Right renal cortex interstitium (tissue), 3 donors: ENCODE measurements at regions not wholly inside any gene's neighbourhood (a gene's known extent, or its start where the extent isn't known, plus 50 kb on each side); places are given as distances from the start of the nearest gene placed in this dataset.
"Not testable (repeated sequence)": the region's sequence is repeated elsewhere in the genome, so short reads cannot be mapped to it uniquely, and the experiment has no call there.

ENCODE experiments used
- DNase-seq, 3 donors: peaks; one replicate each; pipeline ENCODE4 v3.0.0-alpha.2; 2013; ENCODE audit warnings: low read depth in 3 of 3, low spot score in 2 of 3

DNA sequence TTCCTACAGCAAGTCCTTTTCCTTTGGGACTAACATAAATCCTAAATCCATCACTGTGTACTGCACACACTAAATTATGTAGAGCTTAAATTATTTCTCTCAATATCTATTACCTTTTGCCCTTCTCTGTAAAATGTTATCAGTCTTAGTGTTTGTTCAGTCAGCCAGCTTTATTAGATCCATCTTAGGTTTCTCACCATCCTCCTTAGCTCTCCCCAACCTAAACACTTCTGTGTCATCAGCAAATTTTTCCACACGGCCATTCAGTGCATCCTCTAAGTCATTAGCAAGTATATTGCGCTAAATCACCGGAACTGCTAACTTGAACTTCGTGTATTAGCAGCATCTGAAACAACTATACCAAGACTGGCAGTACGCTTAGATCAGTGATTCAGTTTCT is 142.1 kb upstream of the ZNF438 start:
- no peak for DNase-seq

DNA sequence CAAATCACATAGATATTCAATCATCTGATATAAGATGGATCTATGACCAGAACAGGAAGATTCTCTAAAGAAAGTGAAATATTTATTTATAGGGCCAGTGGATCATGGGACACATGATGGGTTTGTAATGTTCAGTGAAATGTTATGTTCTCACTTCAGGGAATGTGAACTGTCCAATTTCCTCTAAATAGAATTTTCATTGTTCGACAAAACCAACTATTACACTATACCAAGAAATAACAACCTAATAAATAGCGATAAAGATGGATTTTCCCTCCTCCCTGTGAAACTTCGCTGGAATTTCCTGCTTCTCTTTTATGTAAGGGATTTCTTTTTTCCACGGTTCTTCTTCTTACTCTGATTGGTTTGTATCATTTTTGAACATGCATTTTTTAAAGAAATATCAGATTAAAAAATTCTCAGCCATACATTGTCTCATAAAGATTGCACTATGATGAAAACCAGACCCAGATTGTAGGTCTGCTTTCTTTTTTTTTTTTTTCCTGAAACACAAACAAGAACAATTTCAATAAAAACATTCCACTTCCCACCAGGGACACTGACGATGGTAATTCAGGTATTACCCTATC is 139.8 kb upstream of the ZEB1 start:
- no peak for DNase-seq

DNA sequence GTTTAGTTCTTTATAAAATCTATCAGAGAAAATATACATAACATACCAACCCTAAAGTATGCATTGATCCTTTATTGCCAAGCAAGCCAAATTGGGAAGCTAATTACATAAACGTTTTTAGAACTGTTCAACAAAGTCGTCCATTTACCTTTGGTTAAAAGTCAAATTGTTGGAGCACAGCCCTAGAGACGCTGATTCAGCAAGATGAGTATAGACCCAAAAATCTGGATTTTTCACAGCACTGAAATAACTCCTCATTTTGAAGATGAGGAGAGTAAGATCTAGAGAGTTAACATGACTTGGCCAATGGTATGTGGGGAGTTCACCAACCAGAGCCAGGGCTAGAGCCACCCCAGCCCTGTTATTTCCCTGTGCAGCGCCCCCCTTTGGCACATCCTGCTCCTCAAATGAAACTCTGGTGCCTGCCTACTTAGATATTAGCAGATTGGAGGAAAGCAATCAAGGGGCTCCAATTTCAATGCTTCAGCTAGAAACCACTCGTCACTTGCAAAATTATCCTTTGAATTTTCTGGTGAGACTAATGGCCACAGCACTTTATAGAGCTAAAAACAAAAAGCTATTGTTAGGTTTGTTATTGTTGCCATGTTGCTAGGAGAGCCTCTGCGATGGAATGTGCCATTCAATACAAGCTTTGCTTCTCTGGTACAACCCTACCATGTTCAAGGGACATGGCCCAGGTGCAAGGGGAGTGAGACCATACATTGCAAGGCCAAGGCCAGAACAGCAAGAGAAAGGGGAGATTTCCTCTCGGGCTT is 132.6 kb upstream of the ZEB1 start:
- peak in 1 of 3 donors; percentile 8 for DNase-seq

DNA sequence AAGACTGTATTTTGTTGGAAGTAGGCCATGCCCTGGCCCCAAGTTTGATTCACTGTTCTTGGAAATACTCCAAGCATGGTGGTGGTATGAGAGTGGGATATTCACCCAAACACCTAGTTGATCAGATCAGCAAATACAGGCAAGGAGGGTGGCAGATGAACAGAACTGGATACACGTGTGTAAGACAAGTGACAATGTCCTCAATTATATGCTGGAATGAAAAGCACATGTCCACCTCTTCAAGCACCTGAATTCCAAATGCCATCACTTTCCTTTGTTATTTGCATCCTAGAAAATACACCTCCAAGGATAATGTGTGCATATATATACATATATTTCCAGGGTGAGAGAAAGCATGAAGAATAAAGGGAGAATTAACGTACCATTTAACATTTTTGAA is 131.8 kb upstream of the ZEB1 start:
- DNase-seq = no peak

DNA sequence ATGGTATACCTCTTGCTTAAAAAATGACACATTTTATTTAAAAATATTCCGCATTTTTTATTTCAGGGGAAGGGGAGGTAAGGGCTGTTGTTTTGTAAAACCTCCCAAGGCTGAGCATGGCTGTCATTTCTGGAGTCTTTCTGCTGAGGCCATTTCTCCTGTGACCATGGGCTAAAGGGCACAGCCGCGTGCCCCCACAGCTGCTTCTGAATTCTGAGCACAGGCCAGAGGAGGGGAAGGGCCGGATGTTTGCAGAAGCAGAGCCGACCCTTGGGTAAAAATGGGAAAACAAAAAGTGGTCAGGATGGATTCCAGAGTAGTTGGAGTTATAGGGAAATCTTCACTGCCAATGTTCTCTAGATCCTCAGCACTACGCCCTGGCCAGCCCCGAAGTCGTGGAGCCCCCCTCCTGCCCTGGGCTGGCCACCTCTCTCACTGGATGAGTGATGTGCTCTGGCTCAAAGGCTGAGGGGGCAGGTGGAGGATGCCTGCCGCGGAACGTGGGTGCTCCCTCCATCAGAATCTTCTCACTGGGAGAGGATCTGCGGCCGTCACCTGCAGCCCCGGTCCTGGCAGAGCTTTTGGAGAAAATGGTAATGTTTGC is 131.3 kb upstream of the ZEB1 start:
- DNase-seq = no peak

DNA sequence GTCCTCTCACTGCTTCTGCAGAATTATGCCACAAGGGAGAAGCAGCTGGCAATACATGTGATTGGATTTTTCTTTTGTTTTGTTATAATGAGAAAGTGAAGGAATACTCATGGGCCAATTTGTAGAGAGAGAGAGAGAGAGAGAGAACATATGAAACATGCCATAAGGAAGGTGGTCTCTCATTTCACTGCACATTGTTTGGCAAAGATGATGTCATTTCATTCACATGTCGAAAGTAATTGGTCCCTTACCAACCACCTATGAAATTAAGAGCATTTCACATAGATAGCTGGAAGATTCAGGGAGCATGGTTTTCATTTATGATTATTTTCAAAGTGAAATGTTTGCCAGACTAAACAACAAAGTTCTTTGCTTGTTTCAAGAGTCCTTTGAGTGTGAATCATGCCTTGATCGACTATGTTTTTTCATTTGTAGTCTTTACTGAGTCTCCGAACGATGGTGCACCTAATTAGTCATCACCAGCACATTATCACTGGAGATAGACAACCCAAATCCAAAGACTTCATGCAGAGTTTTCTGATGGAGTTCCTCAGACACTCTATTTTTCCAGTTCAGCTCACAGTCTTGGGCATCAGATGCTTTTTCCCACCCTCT is 130.1 kb upstream of the ZEB1 start:
- no peak for DNase-seq

DNA sequence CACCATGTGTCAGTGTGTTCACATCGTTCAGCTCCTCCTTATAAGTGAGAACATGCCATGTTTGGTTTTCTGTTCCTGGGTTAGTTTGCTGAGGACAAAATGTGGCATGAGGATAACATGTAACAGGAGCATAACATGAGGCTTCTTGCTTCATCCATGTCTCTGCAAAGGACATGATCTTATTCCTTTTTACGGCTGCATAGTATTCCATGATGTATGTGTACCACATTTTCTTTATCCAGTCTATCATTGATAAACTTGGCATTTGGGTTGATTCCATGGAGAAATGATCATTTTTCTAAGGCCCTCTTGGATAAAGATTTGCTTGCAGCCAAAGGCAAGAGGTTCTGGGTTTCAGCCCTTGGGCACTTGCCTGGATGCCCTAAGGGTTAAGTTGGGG is 128.5 kb upstream of the ZEB1 start:
- no peak for DNase-seq

DNA sequence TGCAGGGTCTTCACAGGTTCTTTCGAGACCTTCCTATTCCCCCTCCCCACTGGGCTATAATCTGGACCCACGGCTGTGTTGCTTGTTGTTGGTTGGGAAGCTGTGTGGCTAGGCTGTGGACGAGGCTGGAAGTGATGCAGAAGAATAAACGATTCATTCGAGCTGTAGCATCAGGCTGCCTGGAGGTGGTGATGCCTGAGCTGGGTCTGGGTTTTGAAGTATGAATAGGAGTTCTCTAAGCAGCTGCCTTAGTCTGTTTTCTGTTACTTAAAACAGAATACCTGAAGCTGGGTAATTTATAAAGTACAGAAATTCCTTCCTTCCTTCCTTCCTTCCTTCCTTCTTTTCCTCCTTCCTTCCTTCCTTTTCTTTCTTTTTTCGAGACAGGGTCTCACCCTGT is 126.5 kb upstream of the ZEB1 start:
- DNase-seq = no peak

DNA sequence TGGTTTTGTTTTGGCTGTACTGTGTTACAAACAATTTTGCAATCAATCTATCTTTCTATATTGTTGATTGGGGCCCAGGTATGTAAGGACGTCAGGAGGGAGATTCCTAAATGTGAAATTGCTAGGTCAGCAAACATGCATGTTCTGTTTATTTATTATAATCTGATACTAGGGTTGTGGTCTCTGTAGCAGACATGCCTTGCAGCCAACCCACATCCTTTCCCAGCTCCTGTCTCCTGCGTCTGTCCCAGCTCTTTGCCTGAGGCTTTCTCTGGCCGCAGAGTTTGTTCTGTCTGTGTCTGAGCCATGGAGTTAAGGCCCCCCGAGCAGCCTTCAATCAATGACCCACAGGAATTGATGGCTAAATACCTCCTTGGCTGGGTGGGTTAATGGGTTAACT is 124.0 kb upstream of the ZEB1 start:
- DNase-seq = no peak

DNA sequence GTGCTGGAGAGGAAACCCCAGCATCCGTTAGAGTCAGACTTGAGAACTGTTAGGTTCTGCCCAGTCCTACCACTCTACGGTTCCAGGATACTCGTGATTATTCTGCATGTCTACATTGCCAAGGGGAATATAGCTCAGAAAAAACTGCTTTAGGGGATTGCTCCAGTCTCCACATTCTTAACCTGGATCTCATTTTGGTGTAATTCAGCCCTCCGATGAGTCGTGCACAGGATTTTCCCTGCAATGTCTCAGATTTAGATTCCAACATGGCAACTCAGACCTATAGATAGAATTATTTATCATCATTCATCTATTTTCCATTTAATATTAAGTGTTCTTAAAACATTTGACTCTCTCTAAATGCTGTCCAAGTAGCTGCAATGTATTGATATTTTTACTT is 121.1 kb upstream of the ZEB1 start:
- no peak for DNase-seq

DNA sequence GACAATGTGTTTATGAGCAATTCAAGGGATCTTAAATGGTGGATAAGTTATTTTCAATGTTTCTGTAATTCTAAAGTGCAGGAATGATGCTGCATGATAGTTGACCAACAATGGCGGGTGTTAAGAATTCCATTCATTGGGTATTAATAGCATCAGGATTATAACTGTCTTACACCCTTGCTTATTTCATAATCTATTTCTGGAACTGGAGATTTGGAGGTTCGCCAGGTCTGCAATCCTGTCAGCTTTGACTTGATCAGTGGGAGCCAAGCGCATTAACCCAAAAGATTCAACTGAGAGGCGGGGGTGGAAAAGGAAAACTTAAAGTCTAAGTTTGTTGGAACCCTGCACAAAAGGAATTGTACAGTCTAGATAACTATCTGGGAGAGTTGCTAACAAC is 114.9 kb upstream of the ZEB1 start:
- DNase-seq = no peak

DNA sequence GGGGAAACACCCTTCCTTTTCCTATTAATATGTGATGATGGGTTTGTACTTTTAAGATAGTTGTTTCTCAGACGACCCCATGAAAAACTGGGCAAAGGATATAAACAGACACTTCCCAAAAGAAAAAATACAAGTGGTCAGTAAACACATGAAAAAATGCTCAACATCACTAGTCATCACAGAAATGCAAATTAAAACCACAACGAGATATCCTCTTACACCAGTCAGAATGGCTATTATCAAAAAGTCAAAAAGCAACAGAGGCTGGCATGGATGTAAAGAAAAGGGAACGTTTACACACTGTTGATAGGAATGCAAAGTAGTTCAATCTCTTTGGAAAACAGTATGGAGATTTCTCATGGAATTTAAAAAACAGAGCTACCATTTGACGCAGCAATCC is 111.4 kb upstream of the ZEB1 start:
- DNase-seq = no peak

DNA sequence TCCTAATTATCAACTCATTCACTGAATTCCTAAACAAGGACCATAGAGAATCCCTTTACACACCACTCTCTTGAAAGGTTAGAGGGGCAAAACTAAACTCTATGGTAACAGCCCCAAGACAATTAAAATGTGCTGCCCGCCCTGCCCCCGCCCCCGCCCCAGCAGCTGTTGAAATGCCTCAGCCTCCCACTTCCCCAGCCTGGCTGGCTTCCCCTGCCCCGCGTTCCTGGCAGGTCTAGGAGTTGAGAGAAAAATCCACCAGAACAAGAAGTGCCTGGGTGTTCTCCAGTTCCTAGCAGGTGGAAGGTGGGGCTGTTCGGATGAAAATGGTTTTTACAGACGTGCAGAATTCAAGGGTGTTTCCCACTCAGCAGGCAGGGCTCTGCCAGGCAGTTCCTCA is 109.5 kb upstream of the ZEB1 start:
- no peak for DNase-seq

DNA sequence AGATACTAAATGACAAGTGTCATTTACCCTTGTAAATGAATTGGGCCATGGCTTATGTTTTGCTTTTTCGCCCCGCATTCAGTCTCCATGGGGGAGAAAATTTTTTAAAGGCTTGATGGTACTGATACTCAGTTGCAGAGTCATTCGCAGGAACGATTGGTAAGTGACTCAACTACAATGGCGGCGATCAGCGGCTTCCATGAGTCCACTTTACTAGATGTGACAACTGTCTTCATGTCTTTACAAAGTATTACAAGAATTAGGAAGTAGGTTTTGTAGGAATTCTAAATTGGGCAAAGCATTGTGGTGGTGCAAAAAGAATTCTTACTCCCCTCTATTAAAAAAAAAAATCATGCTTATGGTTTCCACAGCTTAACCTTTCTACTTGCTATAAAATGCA is 108.8 kb upstream of the ZEB1 start:
- no peak for DNase-seq

DNA sequence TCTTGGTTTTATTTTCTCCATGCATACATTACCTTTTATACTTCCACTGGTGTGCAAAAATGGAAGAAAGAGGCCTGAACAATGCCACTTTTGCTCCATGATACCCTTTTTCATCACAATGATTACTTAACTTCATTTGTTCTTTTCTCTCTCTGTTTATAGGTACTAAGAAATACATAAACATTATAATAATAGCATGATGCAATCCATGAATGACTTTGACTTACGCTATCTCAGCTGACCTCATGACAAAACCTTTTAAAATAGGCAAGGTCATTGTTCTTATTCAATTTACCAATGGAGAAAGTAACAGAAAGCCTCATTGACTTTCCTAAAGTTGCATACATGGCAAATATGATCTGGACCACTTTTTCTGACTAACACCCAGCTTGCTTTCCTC is 105.1 kb upstream of the ZEB1 start:
- DNase-seq = no peak

DNA sequence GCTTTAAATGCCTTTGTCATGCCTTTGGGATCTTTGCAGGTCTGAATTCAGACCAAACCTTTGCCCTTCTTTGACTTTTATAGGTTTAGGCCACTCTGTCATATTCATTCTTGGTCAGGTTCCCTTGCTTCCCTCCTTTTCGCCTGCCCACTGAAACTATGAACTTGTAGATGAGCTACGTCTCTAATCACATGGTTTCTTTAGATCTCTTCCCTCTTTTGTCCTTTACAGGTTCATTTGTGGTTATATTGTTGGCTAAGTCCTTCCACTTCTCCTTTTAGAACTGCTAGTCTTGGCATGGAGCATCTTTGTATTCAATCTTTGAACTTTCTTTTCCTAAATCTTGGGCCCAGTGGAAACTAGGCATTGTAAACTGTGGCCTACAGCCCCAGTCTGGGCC is 104.0 kb upstream of the ZEB1 start:
- DNase-seq = no peak

DNA sequence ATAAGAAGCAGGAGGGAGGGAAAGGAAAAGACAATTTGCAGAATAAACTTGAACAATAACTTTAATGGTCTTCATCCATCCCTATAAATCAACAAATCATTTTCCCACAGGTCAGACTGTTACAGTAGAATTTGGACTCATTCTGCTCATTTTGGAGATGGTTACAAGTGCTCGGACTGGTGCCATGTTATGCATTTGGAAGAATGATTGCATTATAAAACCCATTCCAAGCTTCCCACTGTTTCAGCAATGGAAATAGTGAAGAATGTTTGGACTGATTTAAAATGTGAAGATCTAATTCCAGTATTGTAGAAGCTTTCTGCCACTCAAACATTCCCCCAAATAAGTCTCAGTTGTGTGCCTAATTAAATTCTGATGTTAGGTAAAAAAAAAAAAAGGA is 99.7 kb upstream of the ZEB1 start:
- no peak for DNase-seq

DNA sequence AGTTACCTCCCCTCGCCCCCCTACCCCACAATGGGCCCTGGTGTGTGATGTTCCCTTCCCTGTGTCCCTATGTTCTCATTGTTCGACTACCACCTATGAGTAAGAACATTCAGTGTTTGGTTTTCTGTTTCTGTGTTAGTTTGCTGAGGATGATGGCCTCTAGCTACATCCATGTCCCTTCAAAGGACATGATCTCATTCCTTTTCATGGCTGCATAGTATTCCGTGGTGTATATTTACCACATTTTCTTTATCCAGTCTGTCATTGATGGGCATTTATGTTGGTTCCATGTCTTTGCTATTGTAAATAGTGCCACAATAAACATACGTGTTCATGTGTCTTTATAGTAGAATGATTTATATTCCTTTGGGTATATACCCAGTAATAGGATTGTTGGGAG is 90.2 kb upstream of the ZEB1 start:
- DNase-seq = not testable (repeated sequence)

DNA sequence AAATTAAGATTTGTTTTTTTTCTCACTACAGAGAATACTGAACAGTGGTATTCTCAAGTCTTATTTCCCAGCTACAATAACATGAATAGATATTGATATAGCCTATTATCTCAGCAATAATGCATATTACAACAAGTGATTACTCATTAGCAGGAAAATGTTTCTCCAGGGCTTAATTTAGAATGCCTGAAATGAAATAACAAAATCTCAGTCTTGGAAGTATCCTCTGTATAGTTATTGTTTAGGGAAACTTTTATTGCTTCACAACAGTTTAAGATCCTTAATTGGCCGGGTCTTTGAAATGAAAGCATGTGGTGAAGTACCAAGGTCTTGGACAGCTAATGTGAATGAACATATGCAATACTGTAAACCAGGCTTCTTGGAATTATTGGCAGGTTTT is 79.1 kb upstream of the ZEB1 start:
- DNase-seq = no peak

DNA sequence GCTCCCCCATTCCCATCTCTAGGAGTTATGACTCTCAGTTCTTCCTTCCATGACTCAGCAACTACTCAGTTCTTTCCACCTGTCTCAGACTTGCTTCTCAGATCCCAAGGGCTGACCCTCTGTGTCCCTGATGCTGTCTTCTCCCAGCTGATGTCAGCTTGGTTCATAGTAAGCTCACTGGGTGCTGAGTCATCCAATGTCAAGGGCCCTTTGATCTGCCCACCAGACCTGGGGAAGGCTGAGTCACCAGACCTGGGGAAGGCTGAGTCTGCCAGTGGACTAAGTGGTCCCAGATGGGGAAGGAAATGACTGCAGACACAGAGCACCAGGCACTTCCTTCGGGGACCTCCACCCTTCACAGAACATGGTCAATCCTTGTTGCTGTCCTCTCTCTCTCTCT is 76.1 kb upstream of the ZEB1 start:
- no peak for DNase-seq

DNA sequence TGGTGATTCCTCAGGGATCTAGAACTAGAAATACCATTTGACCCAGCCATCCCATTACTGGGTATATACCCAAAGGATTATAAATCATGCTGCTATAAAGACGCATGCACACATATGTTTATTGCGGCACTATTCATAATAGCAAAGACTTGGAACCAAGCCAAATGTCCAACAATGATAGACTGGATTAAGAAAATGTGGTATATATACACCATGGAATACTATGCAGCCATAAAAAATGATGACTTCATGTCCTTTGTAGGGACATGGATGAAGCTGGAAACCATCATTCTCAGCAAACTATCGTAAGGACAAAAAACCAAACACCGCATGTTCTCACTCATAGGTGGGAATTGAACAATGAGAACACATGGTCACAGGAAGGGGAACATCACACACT is 67.9 kb upstream of the ZEB1 start:
- not testable (repeated sequence) for DNase-seq

DNA sequence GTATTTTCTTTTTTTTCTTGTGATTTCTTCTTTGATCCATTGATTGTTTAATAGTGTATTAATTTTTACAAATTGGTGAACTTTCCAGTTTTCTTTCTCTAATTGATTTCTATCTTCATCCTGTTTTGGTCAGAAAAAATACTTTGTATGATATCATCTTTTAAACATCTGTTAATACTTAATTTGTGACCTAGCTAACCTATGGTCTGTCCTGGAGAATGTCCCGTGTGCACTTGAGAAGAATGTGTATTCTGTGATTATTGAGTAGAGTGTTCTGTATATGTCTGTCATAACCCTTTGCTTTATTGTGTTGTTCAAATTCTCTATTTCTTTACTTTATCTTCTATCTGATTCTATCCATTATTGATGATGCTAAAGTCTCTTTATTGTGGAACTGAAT is 65.8 kb upstream of the ZEB1 start:
- DNase-seq = no peak
